Cardiac muscle cell (in vitro differentiated cells and primary cell): ENCODE measurements at regions not wholly inside any gene's neighbourhood (a gene's known extent, or its start where the extent isn't known, plus 50 kb on each side); places are given as distances from the start of the nearest gene placed in this dataset.
"Not testable (repeated sequence)": the region's sequence is repeated elsewhere in the genome, so short reads cannot be mapped to it uniquely, and the experiment has no call there.

Experiments used
- DNase-seq, 2 donors: peaks; one replicate each; pipeline versions ENCODE4 v3.0.0 to v3.0.0-alpha.2; 2010 to 2017; ENCODE audit warnings: low read depth in 1 of 2, low spot score in 1 of 2
- H3K27ac ChIP-seq: fragments of 200-600 bp; sonication (generic); 2 replicates; pipeline ENCODE4 v1.5.1; 2016
- H3K27me3 ChIP-seq: fragments of 200-600 bp; sonication (generic); 2 replicates; pipeline ENCODE4 v1.6.0; 2016; ENCODE audit warnings: control low read depth
- H3K36me3 ChIP-seq: fragments of 200-600 bp; sonication (generic); 2 replicates; pipeline ENCODE4 v1.5.1; 2016; ENCODE audit warnings: control low read depth
- H3K4me1 ChIP-seq: fragments of 200-600 bp; sonication (generic); 2 replicates; pipeline ENCODE4 v1.8.1; 2017; ENCODE audit warnings: low read depth, mild to moderate bottlenecking, mixed run types
- H3K4me3 ChIP-seq: fragments of 200-600 bp; sonication (generic); 2 replicates; pipeline ENCODE4 v1.5.1; 2016; ENCODE audit warnings: mild to moderate bottlenecking
- H3K9me3 ChIP-seq: fragments of 200-600 bp; sonication (generic); 2 replicates; pipeline ENCODE4 v1.5.1; 2017; ENCODE audit warnings: low read depth, mild to moderate bottlenecking, control low read depth
- CTCF ChIP-seq: IDR thresholded peaks from 2 replicates; pipeline ENCODE4 v1.5.1; 2012; ENCODE audit warnings: low read depth, mild to moderate bottlenecking, low read length

DNA sequence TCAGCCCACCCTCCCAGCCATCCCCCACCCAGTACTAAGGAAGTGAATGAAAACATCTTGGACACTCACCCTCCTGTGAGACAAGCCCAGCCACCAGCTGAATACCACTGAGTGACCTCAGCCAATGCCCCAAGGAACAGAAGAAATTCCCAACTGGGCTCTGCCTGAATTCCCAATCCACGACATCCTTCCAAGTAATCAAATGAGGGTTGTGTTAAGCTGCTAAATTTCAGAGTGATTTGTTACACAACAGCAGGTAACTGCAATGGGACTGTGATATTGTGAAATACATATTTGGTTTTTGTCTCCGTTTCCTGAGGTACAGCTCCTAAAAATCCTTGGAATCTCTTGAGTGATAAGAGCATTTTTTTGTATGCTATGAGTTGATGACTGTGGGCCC is 578.7 kb upstream of the CDH11 start:
- Histone ChIP-seq H3K4me3 (no peak overlapping the region), H3K9me3 (no peaks in the 10 kb centered on the region), H3K27me3 (no peaks in the 10 kb centered on the region), H3K27ac (no peak overlapping the region), H3K36me3 (no peaks in the 10 kb centered on the region), H3K4me1 (peaks cover 5% of the 10 kb centered on the region)
- peak in 1 of 2 donors; percentile 59 for DNase-seq
- no peak for TF ChIP-seq CTCF

DNA sequence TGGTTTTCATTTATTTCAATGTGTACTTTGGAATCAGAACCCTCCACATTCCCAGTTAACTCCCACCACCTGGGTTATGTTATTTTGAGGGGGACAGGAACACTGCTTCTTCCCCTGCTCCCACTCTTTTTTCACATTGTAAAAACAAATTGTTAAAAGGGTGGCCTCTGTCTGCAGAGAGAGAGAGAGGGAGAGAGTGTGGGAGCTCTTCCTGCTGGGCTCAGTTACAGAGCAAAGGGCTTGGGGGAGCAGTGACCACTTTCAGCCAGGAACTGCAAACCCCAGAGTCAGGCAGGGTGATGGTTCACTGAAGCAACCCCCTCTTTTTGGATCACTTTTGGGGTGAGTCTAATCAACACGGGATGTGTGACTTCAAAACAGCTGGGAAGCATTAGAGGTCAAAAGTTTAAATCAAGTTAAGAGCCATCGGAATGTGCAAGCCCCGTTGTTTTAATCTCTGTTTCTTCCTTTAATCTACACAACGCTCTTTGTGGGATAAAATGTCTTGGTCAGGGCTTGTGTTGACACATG is 577.0 kb upstream of the CDH11 start:
- no peak overlapping the region for H3K4me3 ChIP-seq
- H3K27ac ChIP-seq = no peak overlapping the region

DNA sequence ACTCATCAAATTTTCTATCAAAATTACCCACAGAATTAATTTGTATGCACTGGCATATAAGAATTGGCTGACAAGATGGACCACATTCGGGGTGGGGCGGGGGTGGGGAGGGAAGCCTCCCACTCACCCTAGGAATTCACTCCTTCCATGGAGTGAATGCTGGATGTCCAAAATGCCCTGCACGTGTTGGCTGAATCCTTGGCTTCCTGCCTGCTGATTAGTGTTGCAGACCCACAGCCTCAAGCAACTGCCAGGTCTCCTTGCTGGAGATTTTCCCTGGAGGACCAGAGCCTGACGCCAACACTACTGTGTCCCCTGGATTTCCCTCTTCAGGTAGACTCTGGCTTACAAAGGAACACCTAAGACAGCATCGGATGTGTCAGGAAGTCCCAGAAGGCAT is 575.7 kb upstream of the CDH11 start:
- no peaks in the 10 kb centered on the region for H3K9me3 ChIP-seq
- no peak overlapping the region for H3K4me3 ChIP-seq
- no peak for TF ChIP-seq CTCF
- peak in 1 of 2 donors; percentile 42 for DNase-seq
- no peaks in the 10 kb centered on the region for H3K27me3 ChIP-seq
- H3K36me3 ChIP-seq = no peaks in the 10 kb centered on the region
- peaks cover 5% of the 10 kb centered on the region for H3K4me1 ChIP-seq
- H3K27ac ChIP-seq = no peak overlapping the region

More for the DNA sequence above, 577.0 kb upstream of the CDH11 start:
- TF ChIP-seq CTCF = no peak
- no peaks in the 10 kb centered on the region for H3K9me3 ChIP-seq
- no peaks in the 10 kb centered on the region for H3K27me3 ChIP-seq
- no peaks in the 10 kb centered on the region for H3K36me3 ChIP-seq
- H3K4me1 ChIP-seq = peaks cover 5% of the 10 kb centered on the region
- peak; percentile 15 to 91 for DNase-seq

DNA sequence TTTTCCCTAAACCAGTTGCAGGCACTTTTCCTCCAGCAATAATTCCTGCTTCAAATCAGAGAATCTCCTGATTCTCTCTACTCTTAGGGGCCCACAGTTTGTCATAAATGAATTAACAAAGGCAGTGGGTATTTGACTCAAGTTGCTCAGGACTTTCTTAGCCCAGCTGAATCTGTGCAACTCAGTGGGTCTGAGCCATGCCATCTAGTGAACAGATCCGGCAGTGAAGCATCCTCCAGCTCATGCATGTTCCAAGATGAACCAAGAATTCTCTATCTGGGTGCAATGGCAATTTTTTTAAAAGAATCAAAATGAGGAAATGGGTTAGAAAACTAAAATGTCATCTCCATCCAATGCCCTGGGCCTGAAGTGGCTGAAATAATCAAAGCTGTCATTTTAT is 575.2 kb upstream of the CDH11 start:
- Histone ChIP-seq H3K27me3 (no peaks in the 10 kb centered on the region), H3K36me3 (no peaks in the 10 kb centered on the region), H3K9me3 (no peaks in the 10 kb centered on the region), H3K4me3 (no peak overlapping the region), H3K4me1 (peaks cover 5% of the 10 kb centered on the region), H3K27ac (no peak overlapping the region)
- peak in 1 of 2 donors; percentile 60 for DNase-seq
- TF ChIP-seq CTCF = peak; percentile 32

GRCh38 chr16:65691846-65692245 is 570.0 kb upstream of the CDH11 start:
- not testable (repeated sequence) for H3K4me3 ChIP-seq, H3K9me3 ChIP-seq, H3K27me3 ChIP-seq, H3K4me1 ChIP-seq, DNase-seq, H3K36me3 ChIP-seq, H3K27ac ChIP-seq

- H3K4me3 ChIP-seq = no peak overlapping the region
- no peak overlapping the region for H3K27ac ChIP-seq
- H3K36me3 ChIP-seq = no peaks in the 10 kb centered on the region
- H3K4me1 ChIP-seq = no peaks in the 10 kb centered on the region
- no peaks in the 10 kb centered on the region for H3K9me3 ChIP-seq
- TF ChIP-seq CTCF = no peak
- no peaks in the 10 kb centered on the region for H3K27me3 ChIP-seq
- no peak for DNase-seq
These were observed 567.9 kb upstream of the CDH11 start for GRCh38 chr16:65689726-65690125.
